HT-29 (cell line): ENCODE measurements at regions not wholly inside any gene's neighbourhood (a gene's known extent, or its start where the extent isn't known, plus 50 kb on each side); places are given as distances from the start of the nearest gene placed in this dataset.

Source experiments
- DNase-seq: peaks from one replicate; pipeline ENCODE4 v3.0.0-alpha.2; 2015; ENCODE audit warnings: low spot score

- no peak for DNase-seq
Measured at GRCh38 chr6:113340371-113340770, 516.8 kb upstream of the MARCKS start.

- no peak for DNase-seq
Measured at GRCh38 chr6:113343940-113344339, 513.2 kb upstream of the MARCKS start.

GRCh38 chr6:113344969-113345368 is 512.2 kb upstream of the MARCKS start:
- no peak for DNase-seq

GRCh38 chr6:113347436-113347835 is 509.7 kb upstream of the MARCKS start:
- no peak for DNase-seq

GRCh38 chr6:113350461-113350860 is 506.7 kb upstream of the MARCKS start:
- DNase-seq, result no peak

- no peak for DNase-seq
Measured at GRCh38 chr6:113351173-113351834, 505.8 kb upstream of the MARCKS start.

GRCh38 chr6:113352029-113352801 is 504.9 kb upstream of the MARCKS start:
- peak; percentile 91 for DNase-seq

GRCh38 chr6:113352831-113353230 is 504.3 kb upstream of the MARCKS start:
- DNase-seq, result peak; percentile 53

GRCh38 chr6:113353392-113353791 is 503.8 kb upstream of the MARCKS start:
- no peak for DNase-seq

- no peak for DNase-seq
Measured at GRCh38 chr6:113354204-113354895, 502.8 kb upstream of the MARCKS start.

GRCh38 chr6:113356139-113356538 is 501.0 kb upstream of the MARCKS start:
- peak; percentile 25 for DNase-seq

GRCh38 chr6:113357041-113357440 is 500.1 kb upstream of the MARCKS start:
- peak; percentile 37 for DNase-seq

GRCh38 chr6:113358063-113358583 is 499.0 kb upstream of the MARCKS start:
- no peak for DNase-seq

- DNase-seq, result peak; percentile 71
Measured at GRCh38 chr6:113359155-113360140, 497.7 kb upstream of the MARCKS start.

GRCh38 chr6:113361014-113361645 is 496.0 kb upstream of the MARCKS start:
- DNase-seq, result peak; percentile 75

GRCh38 chr6:113362301-113363047 is 494.7 kb upstream of the MARCKS start:
- no peak for DNase-seq

- no peak for DNase-seq
Measured at GRCh38 chr6:113363048-113363798, 493.9 kb upstream of the MARCKS start.

- DNase-seq, result no peak
Measured at GRCh38 chr6:113363866-113364265, 493.3 kb upstream of the MARCKS start.

GRCh38 chr6:113364766-113365165 is 492.4 kb upstream of the MARCKS start:
- DNase-seq, result no peak
